ENCODE measurements at regions not wholly inside any gene's neighbourhood (a gene's known extent, or its start where the extent isn't known, plus 50 kb on each side); places are given as distances from the start of the nearest gene placed in this dataset.

- TF ChIP-seq L3MBTL2 (conservative IDR thresholded peaks at IDR 0.05) (no peak), TARDBP (IDR thresholded peaks at IDR 0.05) (no peak), FOXK2 (IDR thresholded peaks at IDR 0.05) (no peak), SP1 (IDR thresholded peaks at IDR 0.05) (no peak), FOXM1 (IDR thresholded peaks at IDR 0.05; ENCODE audit: borderline replicate concordance) (no peak), PKNOX1 (IDR thresholded peaks at IDR 0.05) (no peak), SUZ12 (IDR thresholded peaks at IDR 0.05) (no peak), HDGF (IDR thresholded peaks at IDR 0.05; ENCODE audit: borderline replicate concordance) (no peak), ELF4 (IDR thresholded peaks at IDR 0.05) (no peak)
Observed at GRCh38 chr4:100098681-100099080, 91.6 kb downstream of the DDIT4L start.

All from HEK293T (cell line).